ENCODE measurements at regions not wholly inside any gene's neighbourhood (a gene's known extent, or its start where the extent isn't known, plus 50 kb on each side); places are given as distances from the start of the nearest gene placed in this dataset.

DNA sequence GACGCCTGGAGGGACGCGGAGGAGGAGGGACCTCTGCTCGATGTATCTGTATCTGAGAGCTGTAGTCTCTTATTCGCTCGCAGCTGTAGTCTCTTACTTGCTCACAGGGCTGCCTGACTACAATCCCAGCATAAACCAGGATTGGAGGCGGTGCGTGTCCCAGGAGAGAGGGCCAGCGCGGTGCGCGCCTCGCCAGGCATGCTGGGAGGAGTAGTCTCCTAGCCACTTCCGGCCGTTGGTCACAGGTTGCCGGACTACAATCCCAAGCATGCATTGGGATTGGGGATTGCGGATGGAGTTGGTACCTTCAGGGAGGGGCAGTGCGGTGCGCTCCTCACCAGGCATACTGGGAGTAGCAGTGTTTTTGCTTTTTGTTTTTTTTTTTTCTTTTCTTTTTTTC is 421.7 kb upstream of the NUPR2 start:
- TF ChIP-seq POLR2A (IDR thresholded peaks at IDR 0.05) = no peak
- TF ChIP-seq EP300 (IDR thresholded peaks at IDR 0.05) = no peak
